ENCODE measurements at regions not wholly inside any gene's neighbourhood (a gene's known extent, or its start where the extent isn't known, plus 50 kb on each side); places are given as distances from the start of the nearest gene placed in this dataset.
A peak's percentile ranks its signal among the peaks of the same experiment; 100 is the strongest.

GRCh38 chr12:127909041-127909440, 357.9 kb upstream of the TMEM132C start:
- no peak for DNase-seq

DNA sequence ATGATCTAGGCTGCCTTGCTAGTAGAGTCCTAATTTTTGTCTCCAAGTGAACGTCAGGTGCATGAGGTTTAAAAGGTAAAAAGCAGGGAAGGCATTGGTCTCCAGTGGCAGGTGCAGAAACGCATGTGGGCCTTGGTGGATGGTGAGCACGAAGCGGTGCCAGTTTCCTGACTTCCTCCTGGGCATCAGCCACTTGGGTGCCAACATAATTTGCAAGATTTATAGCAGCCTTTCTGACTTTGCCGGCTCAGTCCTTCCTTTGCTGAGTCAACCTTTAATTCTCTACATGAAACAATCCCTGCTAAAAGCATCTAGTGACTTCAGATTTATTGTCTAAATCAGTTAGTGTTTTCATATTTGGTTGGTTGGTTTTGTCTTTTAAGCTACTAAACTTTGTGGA, 355.7 kb upstream of the TMEM132C start:
- no peak for DNase-seq

DNA sequence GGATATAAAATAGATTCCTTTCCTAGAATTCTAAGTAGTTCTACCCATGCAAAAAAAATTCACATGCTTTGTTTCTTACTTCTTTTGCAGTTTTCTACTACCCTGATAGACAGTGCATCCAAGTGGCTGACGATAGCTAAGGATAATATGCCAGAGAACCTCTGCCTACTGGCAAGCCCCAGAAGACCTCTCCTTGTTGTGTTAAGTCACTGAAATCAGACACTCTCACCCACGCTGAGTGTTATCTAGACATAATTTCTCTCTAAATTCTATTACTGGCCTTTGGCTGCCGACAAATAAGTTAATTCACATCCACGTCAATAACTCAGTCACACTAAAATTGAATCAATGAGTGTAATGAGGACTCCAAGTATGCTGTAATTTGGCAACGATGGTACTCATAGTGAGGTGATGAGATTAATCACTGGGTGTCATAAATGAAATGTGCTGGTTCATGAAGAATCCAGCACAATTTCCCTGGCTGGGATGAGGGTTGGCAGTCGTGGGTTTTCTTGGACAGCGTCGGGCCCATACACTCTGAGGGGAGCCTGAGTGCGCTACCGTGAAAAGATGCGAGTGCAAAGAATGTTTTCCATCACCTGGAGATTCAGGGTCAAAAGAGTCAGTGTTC, 354.8 kb upstream of the TMEM132C start:
- no peak for DNase-seq

- DNase-seq: no peak
These were observed 343.5 kb upstream of the TMEM132C start for GRCh38 chr12:127923501-127923900.

- peak; percentile 26 for DNase-seq
These were observed 341.0 kb upstream of the TMEM132C start for GRCh38 chr12:127925971-127926370.

DNA sequence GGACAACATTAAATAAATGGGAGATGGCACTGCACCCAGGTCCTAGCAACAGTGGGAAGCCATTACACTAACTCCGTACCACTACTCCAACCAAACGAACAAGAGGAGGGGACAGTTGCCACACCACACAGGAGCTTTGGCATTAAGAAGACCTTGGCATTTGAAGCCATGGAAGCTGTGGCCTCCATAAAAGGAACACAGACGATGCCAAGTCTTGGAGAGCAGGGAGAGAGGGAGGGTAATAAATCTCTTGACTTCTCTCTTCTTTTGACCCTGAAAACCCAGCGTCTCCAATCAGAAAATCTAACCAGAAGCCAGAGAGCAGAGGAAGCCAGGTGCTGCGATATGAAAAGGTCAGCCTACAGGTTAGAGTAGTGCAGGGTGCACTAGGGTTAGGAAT, 338.8 kb upstream of the TMEM132C start:
- DNase-seq: no peak

DNA sequence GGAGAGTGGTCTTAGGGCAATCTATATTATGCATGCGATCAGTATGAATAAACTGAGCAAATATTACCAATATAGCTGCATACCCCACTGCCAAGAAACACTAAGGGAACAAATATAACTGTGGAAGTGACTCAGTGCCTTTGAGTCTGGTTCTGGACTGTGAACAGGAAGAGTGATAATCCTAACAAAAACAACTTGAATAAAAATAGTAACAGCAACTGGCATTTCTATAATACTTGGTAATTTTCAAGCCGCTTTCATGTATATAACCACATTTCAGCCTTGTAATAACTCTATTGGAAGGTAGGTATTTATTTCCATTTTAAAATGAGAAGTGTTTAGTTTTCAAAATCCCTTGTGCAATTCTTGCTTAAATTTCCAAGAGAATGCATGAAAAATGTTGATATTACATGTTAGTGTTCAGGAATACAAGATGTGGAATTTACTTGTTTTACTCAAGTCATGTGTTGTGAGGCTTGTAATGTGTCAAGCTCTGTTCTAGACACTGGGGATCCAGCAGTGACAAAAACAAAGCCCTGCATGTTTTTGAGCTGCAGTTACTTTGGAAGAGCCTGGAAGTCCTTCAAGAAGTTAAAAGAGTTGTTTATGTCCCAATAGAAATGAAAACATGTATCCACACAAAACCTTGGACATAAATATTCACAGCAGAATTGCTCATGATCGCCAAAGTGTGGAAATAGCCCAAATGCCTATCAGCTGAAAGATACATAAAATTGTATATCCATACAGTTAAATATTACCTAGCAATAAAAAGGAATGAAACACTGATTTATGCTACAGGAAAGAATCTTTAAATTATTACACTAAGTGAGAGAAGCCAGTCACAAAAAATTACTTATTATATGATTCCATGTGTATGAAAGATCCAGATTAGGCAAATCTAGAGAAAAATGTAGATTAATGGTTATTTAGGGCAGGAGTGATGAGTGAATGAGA, 338.1 kb upstream of the TMEM132C start:
- no peak for DNase-seq

- DNase-seq: no peak
These were observed 336.8 kb upstream of the TMEM132C start for GRCh38 chr12:127930122-127930521.

DNA sequence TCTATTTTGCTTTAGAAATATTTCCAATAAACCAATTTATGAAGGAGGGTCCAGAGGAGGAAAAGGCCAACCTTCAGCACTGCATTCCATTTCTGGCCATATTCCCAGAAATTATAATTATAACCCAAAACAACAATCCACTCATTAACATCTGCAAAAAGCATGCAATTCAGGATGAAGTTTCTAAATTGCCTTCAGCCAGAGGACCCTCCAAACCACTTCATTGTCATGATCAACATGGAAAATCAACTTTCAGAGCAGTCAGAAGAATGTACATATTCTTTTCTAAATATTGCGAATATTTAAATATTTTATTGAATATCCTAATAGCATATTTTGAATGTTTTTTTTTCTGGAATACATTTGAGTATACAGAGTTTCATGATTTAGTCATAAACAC, 332.6 kb upstream of the TMEM132C start:
- DNase-seq: no peak

DNA sequence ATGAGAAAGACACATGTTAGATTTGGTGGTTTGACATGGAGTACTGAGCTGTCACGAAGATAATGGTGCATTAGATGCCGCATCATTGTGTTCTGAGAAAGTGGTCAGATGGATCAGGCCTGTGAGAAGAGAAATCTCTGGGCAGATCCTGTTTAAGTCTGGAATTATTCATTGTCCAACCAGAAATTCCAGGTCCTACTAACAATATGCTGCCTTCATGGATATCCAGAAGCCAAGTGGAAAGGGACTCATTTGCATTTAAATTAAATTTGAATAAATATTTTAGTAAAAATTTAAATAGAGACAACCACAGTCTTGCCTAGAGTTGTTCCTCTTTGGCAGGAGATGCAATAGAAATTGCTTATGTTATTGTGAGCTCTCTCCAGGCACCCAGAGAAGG, 330.5 kb upstream of the TMEM132C start:
- no peak for DNase-seq

DNA sequence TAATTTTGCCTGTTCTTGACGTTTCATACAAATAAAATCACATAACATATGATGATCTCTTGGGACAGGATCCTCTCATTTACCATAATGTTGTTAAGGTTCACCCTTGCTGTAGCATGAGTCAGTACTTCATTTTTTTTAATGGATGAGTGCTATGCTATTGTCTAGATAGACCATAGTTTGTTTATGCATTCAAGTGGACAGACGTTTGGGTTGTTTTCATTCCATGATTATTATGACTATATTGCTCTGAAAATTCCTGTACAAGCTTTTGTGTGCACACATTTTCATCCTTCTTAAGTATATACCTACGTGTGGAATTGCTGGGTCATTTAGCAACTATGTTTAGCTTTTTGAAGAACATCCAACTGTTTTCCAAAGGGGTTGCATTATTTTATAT, 325.6 kb upstream of the TMEM132C start:
- no peak for DNase-seq

GRCh38 chr12:127942981-127943380, 324.0 kb upstream of the TMEM132C start:
- DNase-seq: no peak

- DNase-seq: no peak
These were observed 323.3 kb upstream of the TMEM132C start for GRCh38 chr12:127943481-127944210.

- DNase-seq: no peak
These were observed 322.6 kb upstream of the TMEM132C start for GRCh38 chr12:127944211-127944899.

- no peak for DNase-seq
These were observed 309.8 kb upstream of the TMEM132C start for GRCh38 chr12:127957001-127957660.

DNA sequence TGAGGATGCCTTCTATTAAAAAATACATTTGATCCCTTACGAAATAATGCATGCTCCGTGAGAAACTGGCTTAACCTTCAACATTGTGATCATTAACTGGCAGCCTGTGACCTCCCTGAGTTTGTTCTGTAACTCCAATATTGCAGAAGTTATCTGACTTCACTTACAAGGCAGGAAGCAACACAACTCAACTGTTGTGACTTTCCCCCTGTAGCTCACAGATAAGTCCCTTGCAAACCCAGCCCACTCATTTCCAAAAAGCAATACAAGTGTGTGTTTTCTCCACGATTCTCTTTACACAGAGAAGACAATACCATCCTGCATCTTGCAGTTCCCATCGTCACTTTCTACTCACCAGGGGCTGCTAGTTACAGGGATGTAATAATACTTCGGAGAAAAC, 304.7 kb upstream of the TMEM132C start:
- DNase-seq: no peak

GRCh38 chr12:127963933-127964332, 303.0 kb upstream of the TMEM132C start:
- no peak for DNase-seq

DNA sequence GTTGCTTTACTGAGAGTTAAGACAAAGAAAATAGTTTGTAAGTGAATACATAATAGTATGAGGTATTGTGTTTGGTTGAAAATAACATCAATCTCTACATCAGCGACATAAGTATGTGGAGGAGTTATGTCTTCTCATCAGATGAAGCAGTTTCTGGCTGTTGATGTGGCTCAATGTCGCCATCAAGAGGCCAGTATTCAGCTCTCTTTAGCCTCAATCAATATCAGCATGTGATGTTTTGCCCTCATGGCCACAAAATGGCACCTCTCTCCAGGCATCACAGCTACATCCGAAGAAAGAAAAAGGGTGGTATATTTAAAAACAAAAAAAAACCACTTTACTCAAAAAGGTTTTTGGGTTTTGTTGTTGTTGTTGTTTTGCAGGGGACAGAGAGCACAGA, 302.3 kb upstream of the TMEM132C start:
- no peak for DNase-seq

DNA sequence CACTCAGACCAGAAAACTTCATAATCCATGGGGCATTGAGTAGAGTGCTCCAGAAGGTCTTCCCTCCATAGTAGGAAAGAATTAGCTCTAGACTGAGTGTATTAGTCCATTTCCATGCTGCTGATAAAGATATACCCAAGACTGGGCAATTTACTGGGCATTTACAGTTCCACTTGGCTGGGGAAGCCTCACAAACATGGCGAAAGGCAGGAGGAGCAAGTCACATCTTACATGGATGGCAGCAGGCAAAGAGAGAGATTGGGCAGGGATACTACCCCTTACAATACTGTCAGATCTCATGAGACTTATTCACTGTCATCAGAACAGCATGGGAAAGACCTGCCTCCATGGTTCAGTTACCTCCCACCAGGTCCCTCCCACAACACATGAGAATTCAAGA, 300.6 kb upstream of the TMEM132C start:
- no peak for DNase-seq

DNA sequence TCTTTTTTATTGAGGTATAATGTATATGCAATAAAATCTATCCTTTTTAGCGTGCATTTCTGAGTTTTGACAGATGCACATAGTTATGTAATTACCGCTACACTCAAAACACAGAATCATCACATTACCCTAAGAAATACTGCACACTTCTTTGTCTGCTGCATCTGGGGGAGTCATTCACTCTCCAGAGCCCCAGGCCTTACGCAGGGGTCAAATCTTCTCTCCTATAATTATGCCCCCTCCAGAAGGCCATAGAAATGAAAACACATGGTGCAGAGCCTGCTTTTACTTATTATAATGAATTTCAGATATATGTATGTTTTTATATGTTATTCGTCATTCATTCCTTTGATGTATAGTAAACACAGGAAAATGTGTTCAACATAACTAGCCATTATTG, 296.5 kb upstream of the TMEM132C start:
- no peak for DNase-seq

DNA sequence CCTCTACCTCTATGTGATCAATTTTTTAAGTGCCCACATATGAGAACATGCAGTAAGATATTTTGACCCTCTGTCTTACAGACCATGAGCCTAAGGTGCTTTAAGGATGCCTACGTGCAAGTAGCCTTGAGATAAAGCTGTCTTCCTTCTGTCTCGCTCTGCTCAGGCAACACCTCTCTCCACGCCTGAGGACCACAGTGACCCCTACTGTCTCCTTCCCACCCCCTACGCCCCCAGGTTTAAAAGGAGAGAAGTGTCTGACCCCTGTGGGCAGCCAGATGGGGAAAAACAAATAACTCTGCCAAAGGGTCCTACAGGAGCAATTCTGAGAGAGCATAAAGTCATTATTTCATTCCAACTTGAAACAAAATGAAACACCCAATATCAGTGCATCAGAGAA, 286.4 kb upstream of the TMEM132C start:
- no peak for DNase-seq

GRCh38 chr12:127981875-127982274, 285.1 kb upstream of the TMEM132C start:
- DNase-seq: no peak

Data from left kidney (tissue), 1 donor.